Right hindlimb (tissue), 1 donor: ENCODE measurements at regions not wholly inside any gene's neighbourhood (a gene's known extent, or its start where the extent isn't known, plus 50 kb on each side); places are given as distances from the start of the nearest gene placed in this dataset.

Experiments
- DNase-seq: peaks from one replicate; pipeline ENCODE4 v3.0.0-alpha.2; 2018

- no peak for DNase-seq
Observed at GRCh38 chr4:125704726-125705125, 390.0 kb downstream of the FAT4 start.

- DNase-seq: no peak
Observed at GRCh38 chr4:125705681-125706080, 390.9 kb downstream of the FAT4 start.

- DNase-seq: no peak
Observed at GRCh38 chr4:125707397-125707796, 392.6 kb downstream of the FAT4 start.

GRCh38 chr4:125710766-125711165 is 396.0 kb downstream of the FAT4 start:
- DNase-seq: no peak

- no peak for DNase-seq
Observed at GRCh38 chr4:125714049-125714448, 399.3 kb downstream of the FAT4 start.

GRCh38 chr4:125714845-125715244 is 400.1 kb downstream of the FAT4 start:
- no peak for DNase-seq

GRCh38 chr4:125719987-125720386 is 405.2 kb downstream of the FAT4 start:
- DNase-seq: no peak

GRCh38 chr4:125722009-125722408 is 407.3 kb downstream of the FAT4 start:
- no peak for DNase-seq

GRCh38 chr4:125725957-125726525 is 411.3 kb downstream of the FAT4 start:
- no peak for DNase-seq

- DNase-seq: no peak
Observed at GRCh38 chr4:125727931-125728330, 413.2 kb downstream of the FAT4 start.

- DNase-seq: no peak
Observed at GRCh38 chr4:125728568-125728967, 413.8 kb downstream of the FAT4 start.

GRCh38 chr4:125729171-125729570 is 414.4 kb downstream of the FAT4 start:
- DNase-seq: no peak

GRCh38 chr4:125732632-125733031 is 417.9 kb downstream of the FAT4 start:
- no peak for DNase-seq

- DNase-seq: no peak
Observed at GRCh38 chr4:125734504-125734903, 419.7 kb downstream of the FAT4 start.

GRCh38 chr4:125735102-125735501 is 420.3 kb downstream of the FAT4 start:
- DNase-seq: peak; percentile 35

- no peak for DNase-seq
Observed at GRCh38 chr4:125736057-125736456, 421.3 kb downstream of the FAT4 start.

- peak; percentile 32 for DNase-seq
Observed at GRCh38 chr4:125739760-125740159, 425.0 kb downstream of the FAT4 start.

- no peak for DNase-seq
Observed at GRCh38 chr4:125741825-125742452, 427.2 kb downstream of the FAT4 start.

GRCh38 chr4:125744891-125745364 is 430.2 kb downstream of the FAT4 start:
- DNase-seq: no peak

- DNase-seq: no peak
Observed at GRCh38 chr4:125749354-125749753, 434.6 kb downstream of the FAT4 start.

- DNase-seq: no peak
Observed at GRCh38 chr4:125750399-125750798, 435.6 kb downstream of the FAT4 start.

GRCh38 chr4:125750828-125751466 is 436.2 kb downstream of the FAT4 start:
- no peak for DNase-seq

- no peak for DNase-seq
Observed at GRCh38 chr4:125758438-125758837, 443.7 kb downstream of the FAT4 start.

GRCh38 chr4:125760201-125760819 is 445.6 kb downstream of the FAT4 start:
- no peak for DNase-seq
